KMS-11 (cell line): ENCODE measurements at regions not wholly inside any gene's neighbourhood (a gene's known extent, or its start where the extent isn't known, plus 50 kb on each side); places are given as distances from the start of the nearest gene placed in this dataset.
"Not testable (repeated sequence)": the region's sequence is repeated elsewhere in the genome, so short reads cannot be mapped to it uniquely, and the experiment has no call there.

ENCODE experiments used
- H2AFZ ChIP-seq: fragments of 200-600 bp; sonication (generic); 2 replicates; pipeline ENCODE4 v1.6.1; 2016; ENCODE audit warnings: antibody characterized with exemption, mixed run types, low read depth
- H3K27ac ChIP-seq: fragments of 200-600 bp; sonication (generic); 2 replicates; pipeline ENCODE4 v1.6.1; 2016; ENCODE audit warnings: mild to moderate bottlenecking, mixed run types
- H3K27me3 ChIP-seq: fragments of 200-600 bp; sonication (generic); 2 replicates; pipeline ENCODE4 v1.6.1; 2017; ENCODE audit warnings: mild to moderate bottlenecking, low read depth, mixed run types, moderate library complexity; ENCODE audit not compliant: insufficient read depth
- H3K36me3 ChIP-seq: fragments of 200-600 bp; sonication (generic); 2 replicates; pipeline ENCODE4 v1.6.1; 2017; ENCODE audit warnings: mild to moderate bottlenecking, mixed run types; ENCODE audit not compliant: insufficient read depth
- H3K4me1 ChIP-seq: fragments of 200-600 bp; sonication (generic); 2 replicates; pipeline ENCODE4 v1.6.1; 2016; ENCODE audit warnings: mild to moderate bottlenecking, low read depth, mixed run types; ENCODE audit not compliant: poor library complexity, severe bottlenecking
- H3K4me2 ChIP-seq: fragments of 200-600 bp; sonication (generic); 2 replicates; pipeline ENCODE4 v1.7.0; 2016; ENCODE audit warnings: mild to moderate bottlenecking, mixed run types
- H3K4me3 ChIP-seq: fragments of 200-600 bp; sonication (generic); IDR thresholded peaks from 2 replicates; pipeline ENCODE4 v1.6.1; 2017; ENCODE audit warnings: low read depth, low read length, mixed read lengths; ENCODE audit not compliant: insufficient read depth
- H3K79me2 ChIP-seq: fragments of 200-600 bp; sonication (generic); 2 replicates; pipeline ENCODE4 v1.6.1; 2016; ENCODE audit warnings: low read depth, mixed run types; ENCODE audit not compliant: insufficient read depth
- H3K9ac ChIP-seq: fragments of 200-600 bp; sonication (generic); 2 replicates; pipeline ENCODE4 v1.6.1; 2016; ENCODE audit warnings: mild to moderate bottlenecking, mixed run types
- H4K20me1 ChIP-seq: fragments of 200-600 bp; sonication (generic); 2 replicates; pipeline ENCODE4 v1.6.1; 2016; ENCODE audit warnings: mild to moderate bottlenecking, mixed run types; ENCODE audit not compliant: insufficient read depth
- CTCF ChIP-seq: fragments of 200-600 bp; sonication (generic); conservative IDR thresholded peaks from 2 replicates; pipeline ENCODE4 v1.6.1; 2017; ENCODE audit warnings: low read depth, mild to moderate bottlenecking, antibody characterized with exemption, low read length, moderate library complexity, mixed read lengths

- no peaks in the 10 kb centered on the region for H3K79me2 ChIP-seq
- no peaks in the 10 kb centered on the region for H3K4me1 ChIP-seq
- TF ChIP-seq CTCF = no peak
- no peak overlapping the region for H3K4me3 ChIP-seq
- H3K27ac ChIP-seq = no peak overlapping the region
- no peaks in the 10 kb centered on the region for H3K36me3 ChIP-seq
- H3K9ac ChIP-seq = no peak overlapping the region
- no peak overlapping the region for H3K4me2 ChIP-seq
- no peak overlapping the region for H2AFZ ChIP-seq
- H3K27me3 ChIP-seq = no peaks in the 10 kb centered on the region
- H4K20me1 ChIP-seq = no peaks in the 10 kb centered on the region
Observed at GRCh38 chr16:63883091-63883490, 1238.8 kb downstream of the CDH11 start.

DNA sequence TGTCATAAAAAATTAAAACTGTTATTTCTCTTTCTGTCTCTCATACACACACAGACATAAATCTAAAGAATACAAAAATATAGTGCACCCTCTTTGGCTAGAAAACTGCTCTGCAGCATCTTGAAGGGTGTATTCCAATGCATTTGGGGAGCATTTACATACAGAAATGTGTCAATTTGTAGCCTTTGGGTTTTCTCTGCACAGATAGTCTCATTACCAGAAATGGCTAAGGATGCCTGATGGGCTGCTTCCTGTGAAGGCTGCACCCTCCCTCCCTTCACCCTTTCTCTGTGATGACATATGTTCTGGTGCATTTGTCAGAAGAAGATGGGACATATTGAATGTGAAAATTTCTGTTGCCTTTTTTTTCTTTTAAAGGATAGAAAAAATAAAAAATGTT lies 1239.3 kb downstream of the CDH11 start:
- H3K4me3 ChIP-seq = no peak overlapping the region
- no peak overlapping the region for H3K4me2 ChIP-seq
- no peaks in the 10 kb centered on the region for H3K36me3 ChIP-seq
- no peak overlapping the region for H3K27ac ChIP-seq
- H3K79me2 ChIP-seq = no peaks in the 10 kb centered on the region
- no peak overlapping the region for H2AFZ ChIP-seq
- no peak for TF ChIP-seq CTCF
- no peaks in the 10 kb centered on the region for H4K20me1 ChIP-seq
- no peaks in the 10 kb centered on the region for H3K4me1 ChIP-seq
- H3K27me3 ChIP-seq = no peaks in the 10 kb centered on the region
- no peak overlapping the region for H3K9ac ChIP-seq

DNA sequence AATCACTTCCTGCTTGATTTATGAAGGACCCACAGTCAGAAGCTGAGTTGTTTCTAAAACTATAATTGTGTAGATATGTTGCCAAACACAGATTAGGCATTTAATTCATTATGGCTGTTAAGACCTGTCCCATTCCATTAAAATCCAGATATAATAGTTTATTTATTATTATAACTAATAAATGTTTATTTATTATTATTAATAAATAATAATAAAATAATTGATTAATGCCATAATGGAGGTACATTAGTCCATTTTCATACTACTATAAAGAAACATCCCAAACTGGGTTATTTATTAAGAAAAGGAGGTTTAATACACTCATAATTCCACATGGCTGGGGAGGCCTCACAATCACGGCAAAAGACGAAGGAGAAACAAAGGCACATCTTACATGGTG lies 1240.9 kb downstream of the CDH11 start:
- Histone ChIP-seq H4K20me1 (no peaks in the 10 kb centered on the region), H3K4me2 (no peak overlapping the region), H3K9ac (no peak overlapping the region), H3K27ac (no peak overlapping the region), H3K4me3 (no peak overlapping the region), H3K36me3 (no peaks in the 10 kb centered on the region), H3K27me3 (no peaks in the 10 kb centered on the region), H3K79me2 (no peaks in the 10 kb centered on the region), H3K4me1 (no peaks in the 10 kb centered on the region), H2AFZ (no peak overlapping the region)
- no peak for TF ChIP-seq CTCF

- Histone ChIP-seq H4K20me1 (no peaks in the 10 kb centered on the region), H3K4me2 (no peak overlapping the region), H2AFZ (no peak overlapping the region), H3K9ac (no peak overlapping the region), H3K27ac (no peak overlapping the region), H3K36me3 (no peaks in the 10 kb centered on the region), H3K4me3 (no peak overlapping the region), H3K27me3 (no peaks in the 10 kb centered on the region), H3K79me2 (no peaks in the 10 kb centered on the region), H3K4me1 (no peaks in the 10 kb centered on the region)
- TF ChIP-seq CTCF = no peak
Observed at GRCh38 chr16:63877401-63877800, 1244.5 kb downstream of the CDH11 start.

DNA sequence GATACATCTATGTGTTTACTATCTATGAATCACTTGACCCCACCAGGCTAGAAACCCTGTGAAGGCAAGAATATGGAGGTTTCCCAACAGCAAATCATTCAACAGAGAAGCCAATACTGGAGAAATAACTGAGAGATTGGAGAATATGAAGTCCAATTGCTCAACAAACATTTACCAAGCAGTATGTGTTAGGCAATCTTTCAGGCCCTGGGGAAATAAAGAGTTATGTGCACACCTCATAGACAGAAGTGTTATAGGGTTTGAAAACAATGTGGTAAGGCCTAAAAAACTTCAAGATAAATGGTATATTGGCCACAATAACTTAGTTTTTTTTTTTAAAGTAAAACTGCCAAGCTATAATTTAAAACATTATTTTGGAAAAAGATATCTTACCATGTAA lies 1245.8 kb downstream of the CDH11 start:
- Histone ChIP-seq H3K9ac (no peak overlapping the region), H2AFZ (no peak overlapping the region), H3K27me3 (no peaks in the 10 kb centered on the region), H3K27ac (no peak overlapping the region), H3K79me2 (no peaks in the 10 kb centered on the region), H3K36me3 (no peaks in the 10 kb centered on the region), H3K4me2 (no peak overlapping the region), H4K20me1 (no peaks in the 10 kb centered on the region), H3K4me1 (no peaks in the 10 kb centered on the region), H3K4me3 (no peak overlapping the region)
- no peak for TF ChIP-seq CTCF

DNA sequence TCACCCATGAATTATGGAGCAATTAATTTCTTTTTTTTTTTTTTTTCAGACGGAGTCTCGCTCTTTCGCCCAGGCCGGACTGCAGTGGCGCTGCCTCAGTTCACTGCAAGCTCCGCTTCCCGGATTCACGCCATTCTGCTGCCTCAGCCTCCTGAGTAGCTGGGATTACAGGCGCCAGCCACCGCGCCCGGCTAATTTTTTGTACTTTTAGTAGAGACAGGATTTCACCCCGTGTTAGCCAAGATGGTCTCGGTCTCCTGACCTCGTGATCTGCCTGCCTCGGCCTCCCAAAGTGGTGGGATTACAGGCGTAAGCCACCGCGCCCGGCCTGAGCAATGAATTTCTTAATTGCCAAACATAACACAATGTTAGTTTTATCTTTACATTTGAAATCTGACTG lies 1261.2 kb downstream of the CDH11 start:
- not testable (repeated sequence) for H2AFZ ChIP-seq, H3K4me2 ChIP-seq, H3K4me3 ChIP-seq, H3K27ac ChIP-seq, H3K36me3 ChIP-seq, H3K4me1 ChIP-seq, H3K9ac ChIP-seq, H4K20me1 ChIP-seq, H3K27me3 ChIP-seq, H3K79me2 ChIP-seq
